Embryonic facial prominence (tissue), 1 donor: ENCODE measurements at regions not wholly inside any gene's neighbourhood (a gene's known extent, or its start where the extent isn't known, plus 50 kb on each side); places are given as distances from the start of the nearest gene placed in this dataset.

Source experiments
- DNase-seq: peaks from one replicate; pipeline ENCODE4 v3.0.0-alpha.2; 2016; ENCODE audit errors: extremely low spot score

DNA sequence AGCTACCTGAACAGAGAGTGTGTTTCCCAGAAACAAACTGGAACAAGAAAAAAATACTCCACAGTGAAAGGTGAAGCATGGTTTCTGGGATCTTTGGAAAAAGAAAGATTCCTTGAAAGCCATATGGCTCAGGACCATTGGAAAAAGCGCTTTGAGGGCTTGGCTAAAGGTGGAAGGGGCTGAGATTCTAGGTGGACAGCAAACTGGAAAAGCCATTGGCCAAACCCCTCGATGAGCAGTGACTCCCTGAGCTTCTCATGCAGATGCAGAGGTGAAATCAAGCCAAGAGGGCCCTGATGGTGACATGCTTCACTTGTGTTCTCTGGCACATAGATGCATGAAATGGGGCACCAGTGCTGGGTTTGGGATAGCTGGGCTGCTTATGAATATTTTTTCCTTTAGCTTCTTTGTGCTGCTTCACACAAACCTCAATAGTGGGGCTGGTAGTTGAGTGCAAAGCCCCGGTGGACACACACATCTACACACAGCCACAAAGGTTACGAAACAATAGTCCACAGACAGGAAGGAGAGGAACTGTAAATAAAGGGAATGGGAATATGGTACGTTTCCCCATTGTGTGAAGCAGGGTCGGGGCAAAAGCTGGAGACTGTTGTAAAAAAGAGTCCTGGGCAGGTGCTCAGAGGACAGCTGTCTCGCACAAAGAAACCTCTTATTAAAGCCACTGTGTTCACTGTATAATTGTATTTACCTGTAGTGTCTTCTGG is 117.8 kb downstream of the FOXA2 start:
- DNase-seq, result no peak

DNA sequence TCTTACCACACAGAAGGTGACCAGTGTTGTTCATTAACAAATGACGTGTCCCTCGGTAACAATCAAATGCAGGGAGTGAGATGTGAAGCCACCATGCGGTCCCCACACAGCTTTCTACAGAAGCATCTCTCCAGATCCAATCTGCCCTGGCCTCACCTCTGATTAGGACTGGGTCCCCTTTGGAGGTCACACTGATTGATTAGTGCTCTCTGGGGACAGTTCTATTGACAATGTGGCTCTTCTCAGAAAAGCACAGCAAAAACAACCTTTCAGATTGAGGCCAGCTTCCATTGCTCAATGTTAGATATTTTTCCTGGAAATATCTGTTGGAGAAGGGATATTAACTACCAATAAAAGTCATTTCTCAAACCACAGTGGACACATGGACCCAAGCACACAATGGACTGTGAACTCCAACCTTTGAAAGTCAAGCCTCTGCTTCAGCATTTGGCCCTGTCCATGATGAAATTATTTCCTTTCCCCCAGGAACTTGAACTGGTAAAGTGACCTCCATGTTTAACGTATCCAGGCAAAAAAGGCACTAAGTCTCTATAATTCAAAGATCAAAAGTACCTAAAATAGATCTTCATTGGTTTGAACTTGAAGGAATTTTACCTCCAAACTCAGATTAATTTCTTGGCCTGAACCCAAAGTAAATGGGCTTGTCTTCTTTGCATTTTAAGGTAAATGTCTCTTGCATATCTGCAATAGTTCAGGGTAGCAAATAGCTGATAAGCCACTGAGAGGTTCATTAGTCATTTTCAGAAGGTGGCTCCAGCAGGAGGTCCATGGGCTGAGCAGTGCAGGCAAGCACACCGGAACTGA is 118.5 kb downstream of the FOXA2 start:
- no peak for DNase-seq

DNA sequence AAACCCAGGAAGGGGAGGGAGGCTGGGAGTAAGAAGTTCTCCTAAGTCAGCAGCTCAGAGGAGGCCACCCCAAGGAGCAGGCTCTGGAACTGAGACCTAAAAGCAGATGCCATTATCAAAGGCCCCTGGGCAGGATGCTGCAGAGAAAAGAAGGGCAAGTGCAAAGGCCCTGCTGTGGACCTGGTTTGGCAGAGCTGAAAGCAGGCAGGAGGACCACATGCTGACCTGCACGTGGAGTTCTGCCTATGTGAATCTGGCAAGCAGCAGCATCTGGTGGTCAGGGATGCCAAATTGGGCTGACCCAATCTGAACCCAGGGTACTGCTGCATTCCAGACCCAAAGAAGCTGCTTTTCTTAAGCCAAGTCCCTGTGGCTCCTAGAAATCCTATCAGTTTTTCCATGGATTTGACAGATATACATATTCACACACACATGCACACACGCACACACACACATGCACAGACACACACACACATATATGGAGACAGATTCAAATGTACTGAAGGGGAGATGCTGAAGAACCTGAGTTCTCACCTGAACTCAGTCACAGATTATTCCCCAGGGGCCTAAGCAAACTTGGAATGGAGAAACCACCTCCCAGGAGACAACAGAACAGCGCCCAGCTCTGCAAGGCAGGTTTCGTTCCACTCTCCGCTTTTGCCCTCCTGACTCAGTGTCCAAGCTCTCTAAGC is 119.9 kb downstream of the FOXA2 start:
- no peak for DNase-seq

DNA sequence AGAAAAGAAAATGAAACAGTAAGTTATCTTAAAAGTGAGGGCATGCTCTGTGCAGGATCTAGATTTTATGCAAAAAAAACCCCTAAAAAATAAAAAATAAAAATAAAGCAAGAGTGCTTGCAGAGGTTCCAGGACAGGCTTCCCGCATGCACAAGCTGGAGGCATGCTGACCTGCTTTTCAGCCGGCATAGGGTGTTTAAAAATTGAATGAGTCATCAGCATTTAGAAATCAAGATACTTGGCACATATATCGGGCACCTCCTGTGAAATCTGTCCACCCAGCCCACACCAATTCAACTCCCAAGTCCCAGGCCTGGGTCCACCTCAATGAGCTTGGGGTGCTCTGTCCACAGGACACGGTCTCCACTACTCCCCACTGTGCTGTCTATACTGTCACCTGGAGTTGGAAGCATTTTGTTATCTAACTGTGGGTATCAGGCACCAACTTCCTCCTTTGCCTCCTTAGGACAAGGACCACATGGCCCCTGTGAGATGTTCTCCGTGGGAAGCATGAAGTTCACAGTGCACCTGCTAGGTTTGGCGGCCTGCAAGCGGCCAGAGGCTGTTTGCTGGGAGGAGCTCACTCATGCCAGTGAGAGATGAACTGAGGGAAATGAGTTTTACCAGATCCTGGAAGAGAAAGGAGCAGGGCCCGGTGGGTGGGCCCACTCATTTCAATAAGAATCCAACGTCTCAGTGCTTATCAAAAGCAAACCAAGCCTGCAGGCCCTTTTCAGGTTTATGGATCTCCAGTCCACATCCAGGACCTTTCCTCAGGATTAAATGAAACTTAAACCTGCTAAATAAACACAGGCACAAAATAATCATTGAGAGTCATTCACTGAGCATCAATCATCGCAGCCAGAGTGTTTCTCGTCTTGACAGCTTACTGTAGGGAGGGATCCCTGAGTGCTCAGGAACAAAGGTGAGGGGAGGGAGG is 121.1 kb downstream of the FOXA2 start:
- no peak for DNase-seq

DNA sequence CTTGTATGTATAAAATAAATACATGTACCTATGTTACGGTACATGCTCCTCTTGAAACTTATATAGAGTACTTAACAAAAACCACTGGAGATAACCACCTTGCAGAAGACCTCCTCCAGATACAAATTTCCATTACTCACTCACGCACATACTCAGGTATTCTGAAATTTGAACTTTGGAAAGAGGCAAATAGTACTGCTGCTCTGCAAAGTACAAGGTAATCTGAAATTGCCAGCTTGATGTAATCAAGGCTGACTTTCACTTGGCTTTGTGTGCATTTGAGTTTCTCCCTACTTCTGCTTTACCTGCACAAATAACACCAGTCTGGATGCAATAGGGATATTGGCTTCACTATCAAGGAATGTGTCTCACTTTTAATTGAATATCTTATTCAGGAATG is 123.6 kb downstream of the FOXA2 start:
- no peak for DNase-seq

DNA sequence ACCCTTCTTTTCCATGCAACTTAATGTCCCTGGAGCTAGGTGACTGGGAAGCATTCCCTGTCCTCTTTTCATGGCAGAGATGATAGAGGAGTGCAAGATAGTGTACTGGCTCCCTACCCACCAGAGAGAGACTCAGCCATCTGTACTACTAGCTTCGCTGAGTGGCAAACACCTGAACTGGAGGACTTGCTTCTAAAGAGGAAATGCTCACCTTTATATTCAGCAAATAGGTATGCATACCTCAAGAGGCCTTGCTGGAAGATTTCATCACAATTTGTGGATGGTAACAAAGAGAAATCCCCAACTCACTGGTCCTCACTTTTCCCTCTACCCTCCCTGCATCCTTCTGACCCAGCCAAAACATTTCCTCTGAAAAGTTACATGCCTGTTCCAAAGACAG is 124.1 kb downstream of the FOXA2 start:
- DNase-seq, result no peak

DNA sequence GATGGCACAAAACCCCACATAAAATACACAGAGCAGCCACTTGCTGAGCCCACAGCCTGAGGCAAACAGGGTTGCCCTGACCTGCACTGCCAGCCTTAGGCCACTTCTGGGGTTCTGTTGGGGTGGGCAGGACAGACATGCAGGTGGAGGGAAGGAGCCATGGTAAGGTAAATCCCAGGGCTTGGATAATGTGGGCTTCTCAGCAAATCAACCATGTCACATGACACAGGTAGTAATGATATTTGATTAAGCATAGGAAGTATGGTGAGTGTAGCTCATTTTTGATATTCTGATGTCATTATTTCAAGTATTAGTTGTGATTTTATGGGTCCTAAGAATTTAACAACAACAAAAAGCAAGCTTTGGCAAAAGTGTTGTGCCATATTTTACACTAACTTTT is 124.6 kb downstream of the FOXA2 start:
- no peak for DNase-seq

DNA sequence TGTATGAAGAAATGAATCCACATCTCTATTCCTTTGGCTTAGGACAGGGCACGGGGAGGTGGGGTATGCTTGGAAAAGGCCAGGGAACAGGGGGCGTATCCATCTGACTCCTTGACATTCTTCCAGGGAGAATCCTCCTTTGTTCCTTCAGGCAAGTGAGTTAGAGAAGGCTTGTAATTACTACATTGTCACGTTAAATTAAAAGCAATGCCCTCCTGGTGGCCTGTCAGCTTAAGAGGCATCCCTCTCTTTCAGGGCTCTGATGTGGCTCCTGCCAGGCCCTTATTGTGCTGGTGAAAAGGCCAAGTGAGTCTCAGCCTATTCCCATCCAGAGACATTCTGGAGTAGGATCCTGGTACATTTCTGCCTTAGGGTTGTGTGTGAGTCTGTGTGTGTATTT is 128.3 kb downstream of the FOXA2 start:
- DNase-seq, result no peak

DNA sequence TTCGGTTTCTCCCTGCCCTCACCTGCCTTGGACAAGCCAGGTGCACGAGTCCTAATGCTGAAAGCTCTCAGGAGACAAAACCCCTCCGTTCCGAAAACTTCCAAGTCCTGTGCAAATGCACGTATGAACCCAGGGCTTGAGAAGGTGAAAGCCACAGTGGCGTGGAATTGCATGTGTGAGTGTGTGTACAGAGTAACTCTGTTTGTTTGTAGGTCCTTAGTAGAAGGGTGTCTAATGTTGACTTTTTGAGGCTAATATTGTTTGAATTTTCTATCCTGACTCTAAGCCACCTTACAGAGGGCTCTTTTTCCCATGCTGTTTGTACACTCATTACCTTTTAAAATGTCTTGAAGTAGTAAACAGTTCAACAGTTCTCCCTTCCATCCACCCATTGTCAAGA is 129.1 kb downstream of the FOXA2 start:
- no peak for DNase-seq

DNA sequence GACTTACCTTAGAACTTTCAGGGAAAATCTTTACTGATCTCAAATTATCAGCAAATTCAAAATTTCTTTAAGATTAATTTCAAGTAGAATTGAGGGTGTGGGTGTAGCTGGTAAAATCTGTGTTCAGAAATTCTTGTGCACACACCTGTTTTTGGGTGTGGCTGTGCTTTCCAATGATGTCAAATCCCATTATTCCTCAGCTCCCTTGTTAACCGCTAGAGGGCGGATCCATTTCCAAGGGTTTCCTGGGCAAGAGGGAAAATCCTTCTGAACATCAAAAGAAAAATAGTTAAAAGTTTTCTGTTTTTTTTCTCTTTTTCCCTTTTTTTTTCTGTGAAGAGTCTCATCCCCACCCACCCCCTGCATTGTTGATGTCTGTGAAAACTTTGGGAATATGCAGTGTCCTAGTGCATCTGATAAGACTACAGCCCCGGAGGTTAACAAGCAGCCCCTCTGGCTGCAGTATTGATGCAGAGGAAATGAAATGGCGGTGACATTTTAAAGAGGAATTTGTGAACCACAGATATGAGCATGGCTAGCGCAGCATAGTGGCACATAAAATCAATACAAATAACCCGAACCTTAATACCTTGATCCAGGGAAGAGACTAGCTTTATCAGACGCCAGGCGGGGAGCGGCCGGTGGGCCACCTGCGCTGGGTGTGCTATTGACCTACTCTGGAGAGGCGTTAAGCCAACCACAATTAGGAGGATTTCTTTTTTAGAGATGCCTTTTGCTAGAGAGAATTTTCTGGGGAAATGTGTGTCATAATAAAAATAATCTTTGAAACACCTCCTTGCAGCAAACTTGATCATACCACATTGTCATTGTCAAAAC is 130.9 kb downstream of the FOXA2 start:
- DNase-seq, result no peak

DNA sequence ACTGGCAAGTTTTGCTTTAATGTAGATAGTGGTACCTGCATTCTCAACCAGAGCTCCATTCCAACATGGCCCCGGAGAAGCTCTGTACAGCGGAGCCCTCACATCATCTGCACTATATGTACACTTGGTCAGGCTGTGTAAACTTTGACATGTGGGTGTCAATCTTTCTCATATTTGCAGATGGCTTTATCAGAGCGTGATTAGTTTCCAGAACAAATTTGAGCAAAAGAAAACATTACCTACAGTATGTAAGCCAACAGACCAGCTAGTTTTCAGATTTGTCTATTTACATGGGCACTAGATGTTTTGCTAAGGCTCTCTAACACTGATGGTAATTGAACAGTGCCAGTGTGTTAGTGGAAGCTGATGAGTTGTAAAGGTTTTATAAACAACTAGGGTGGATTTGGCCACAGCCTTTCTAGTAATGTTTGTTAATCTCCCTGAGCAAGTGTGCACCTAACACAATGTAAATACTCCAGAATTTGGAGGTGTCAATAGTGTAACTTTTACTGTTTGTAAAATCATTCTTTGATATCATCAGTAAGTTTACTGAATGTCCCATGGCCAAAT is 131.8 kb downstream of the FOXA2 start:
- DNase-seq, result no peak

DNA sequence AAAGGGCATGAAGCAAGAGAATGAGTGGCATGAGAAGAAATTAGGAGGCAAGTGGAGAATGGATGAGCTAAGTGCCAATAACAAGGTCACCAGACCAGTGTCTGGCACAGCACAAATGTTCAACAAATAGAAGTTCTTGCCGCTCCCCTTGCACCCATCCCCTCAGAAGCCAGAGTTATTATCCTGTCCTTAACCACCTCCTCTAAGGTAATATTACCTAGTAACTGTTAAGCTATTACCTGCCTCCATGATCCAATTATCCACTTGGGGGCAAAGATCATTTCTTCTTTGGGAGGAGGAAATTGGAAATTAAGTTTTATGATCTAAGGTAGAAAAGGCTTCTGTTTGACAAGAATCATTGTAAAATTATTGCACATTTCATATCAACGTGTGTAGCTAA is 133.8 kb downstream of the FOXA2 start:
- DNase-seq, result no peak

DNA sequence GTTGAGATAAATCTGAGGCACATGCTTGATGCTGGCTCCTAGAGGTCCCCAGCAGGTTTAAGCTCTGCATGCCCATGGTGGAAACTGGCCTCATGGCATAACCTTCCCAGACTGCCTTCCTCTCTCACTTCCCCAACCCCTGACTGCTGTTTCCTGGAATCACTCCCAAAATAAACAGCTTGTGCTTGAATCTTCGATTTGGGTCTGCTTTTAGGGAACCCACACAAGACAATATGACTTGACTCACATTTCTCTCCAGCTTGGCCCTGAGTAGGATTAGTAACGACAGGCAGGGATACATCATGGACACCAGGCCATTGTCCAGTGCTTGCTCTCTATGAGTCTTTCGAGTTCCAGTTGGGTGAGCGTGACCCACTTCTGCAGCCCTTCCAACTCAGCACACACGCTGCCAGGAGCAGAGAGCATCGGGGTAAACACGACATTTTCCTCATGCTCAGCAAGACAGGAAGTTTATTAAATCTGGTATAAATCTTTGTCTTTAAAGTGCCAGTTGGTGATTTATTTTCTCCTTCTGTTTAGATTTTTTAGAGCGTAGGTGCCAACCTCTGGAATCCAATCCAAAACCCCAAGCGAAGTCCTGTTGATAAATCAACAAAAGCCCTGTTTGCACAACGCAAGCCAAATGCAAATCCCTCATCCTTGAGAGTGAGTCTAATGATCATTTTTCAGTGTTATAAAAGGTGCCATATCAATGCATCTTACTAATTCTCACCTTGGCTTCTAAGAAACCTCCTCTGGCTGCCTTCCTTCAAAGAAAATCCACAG is 135.0 kb downstream of the FOXA2 start:
- no peak for DNase-seq

DNA sequence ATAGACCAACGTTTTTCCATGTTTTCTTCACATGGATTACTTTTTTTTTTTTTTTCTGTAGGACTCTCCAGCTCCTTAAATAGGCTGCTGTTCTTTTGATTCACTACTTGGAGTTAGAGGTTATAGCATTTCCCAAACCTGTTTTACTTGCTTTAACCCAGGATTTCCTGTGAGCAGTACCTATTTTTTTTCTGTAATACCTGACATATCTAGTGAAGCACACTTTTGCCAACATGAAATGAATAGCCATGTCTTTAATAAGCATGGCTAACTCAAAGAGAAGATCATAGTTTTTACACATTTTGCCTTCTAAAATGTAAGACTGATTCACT is 137.0 kb downstream of the FOXA2 start:
- no peak for DNase-seq

DNA sequence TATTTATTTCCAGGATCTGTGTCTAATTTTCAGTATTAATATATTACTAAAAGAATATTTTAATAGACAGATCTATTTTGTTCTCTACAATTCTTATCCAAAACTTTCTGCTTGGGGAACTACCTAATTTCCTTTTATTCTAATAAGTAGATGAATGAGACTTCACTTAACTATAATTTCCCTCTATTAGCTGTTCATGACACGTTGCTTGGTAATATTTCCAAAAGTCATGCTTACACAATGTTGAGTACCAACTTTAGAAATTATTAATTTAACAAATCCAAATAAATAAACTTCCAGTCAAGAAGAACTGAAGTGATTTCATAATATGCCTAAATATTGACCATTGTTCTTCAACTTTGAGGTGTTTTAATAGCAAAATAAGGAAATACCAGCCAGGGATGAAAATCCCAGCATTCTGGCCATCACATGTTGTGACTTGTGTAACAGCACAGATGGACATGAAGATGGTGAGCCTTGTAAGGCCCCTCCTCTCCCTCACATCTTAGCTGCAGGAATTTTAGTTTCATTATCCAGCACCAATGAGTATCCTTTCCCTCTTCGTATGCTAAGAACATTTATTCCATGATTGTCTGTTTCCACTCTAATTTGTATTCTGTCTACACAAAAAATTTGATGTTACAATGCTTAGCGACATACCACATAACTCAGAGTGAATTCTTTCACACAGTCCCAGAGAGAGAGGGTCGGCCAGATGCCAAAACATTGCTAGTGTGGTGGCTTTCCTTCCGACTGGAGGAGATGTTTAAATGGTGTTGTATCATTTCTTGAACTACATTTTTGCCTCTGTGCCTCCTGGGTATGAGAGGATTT is 137.5 kb downstream of the FOXA2 start:
- DNase-seq, result no peak

DNA sequence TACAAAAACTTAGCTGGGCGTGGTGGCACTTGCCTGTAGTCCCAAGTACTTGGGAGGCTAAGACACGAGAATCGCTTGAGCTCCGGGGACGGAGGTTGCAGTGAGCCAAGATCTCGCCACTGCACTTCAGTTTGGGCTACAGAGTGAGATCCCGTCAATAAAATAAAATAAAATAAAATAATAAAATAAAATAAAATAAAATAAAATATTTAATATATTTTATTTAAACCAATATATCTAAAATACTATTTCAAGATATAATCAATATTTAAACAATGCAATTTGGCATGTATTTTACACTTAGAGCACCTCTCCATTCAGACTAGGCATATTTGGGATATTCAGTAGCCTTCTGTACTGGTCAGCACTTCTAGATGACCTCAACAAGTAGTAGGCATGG is 142.1 kb downstream of the FOXA2 start:
- DNase-seq, result no peak

DNA sequence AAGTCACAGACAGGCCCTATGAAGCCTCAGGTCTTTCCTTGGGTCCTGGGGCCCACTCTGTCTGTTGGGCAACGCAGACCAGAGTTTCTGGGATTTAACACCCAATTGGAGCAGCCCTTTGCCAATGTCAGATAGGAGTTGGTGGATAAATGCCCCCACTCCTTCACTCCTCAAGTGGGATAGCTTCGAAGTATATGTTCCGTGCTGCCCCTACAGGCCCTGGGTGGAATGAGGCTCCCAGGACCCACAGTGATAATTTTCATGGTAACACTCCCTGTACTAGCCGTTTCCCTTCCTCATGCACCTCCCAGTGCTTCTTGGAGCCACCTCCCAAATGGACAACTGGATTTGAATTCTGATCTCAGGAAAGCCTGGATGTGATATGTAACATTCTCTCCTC is 145.4 kb downstream of the FOXA2 start:
- DNase-seq, result no peak

DNA sequence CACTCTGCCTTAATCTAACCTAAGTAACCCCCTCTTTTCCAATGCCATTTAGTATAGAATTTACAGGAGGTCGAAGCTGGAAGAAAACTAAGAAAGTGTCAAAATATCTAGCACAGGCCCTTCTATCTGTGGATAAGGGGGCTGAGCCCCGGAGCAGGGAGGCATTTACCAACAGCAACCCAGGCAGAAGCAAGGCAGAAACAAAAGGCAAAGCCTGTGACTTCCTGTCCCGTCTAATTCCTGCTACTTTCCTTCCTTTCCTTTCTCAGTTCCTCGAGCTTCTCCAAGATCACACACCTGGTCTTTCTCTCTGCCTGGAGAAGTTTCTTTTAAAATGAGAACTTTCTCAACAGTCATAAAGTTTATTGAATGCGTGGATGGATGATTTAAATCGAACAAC is 146.0 kb downstream of the FOXA2 start:
- no peak for DNase-seq

DNA sequence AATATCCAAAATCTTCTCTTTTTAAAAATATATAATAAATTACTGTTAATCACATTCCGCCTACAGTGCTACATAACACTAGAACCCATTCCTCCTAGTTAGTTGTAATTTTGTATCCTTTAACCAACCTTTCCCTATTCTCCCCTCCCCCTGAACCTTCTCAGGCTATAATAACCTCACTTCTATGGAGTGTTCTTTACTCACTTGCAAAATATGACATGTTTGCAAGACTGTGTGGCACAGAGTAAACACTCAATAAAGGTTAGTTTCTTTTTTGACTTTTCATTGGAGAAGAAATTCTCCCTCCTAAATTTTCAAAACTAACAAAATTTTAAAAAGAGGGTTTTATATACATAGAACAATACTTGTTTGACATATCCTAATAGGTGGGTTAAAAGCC is 147.0 kb downstream of the FOXA2 start:
- DNase-seq, result no peak
